ENCODE measurements at regions not wholly inside any gene's neighbourhood (a gene's known extent, or its start where the extent isn't known, plus 50 kb on each side); places are given as distances from the start of the nearest gene placed in this dataset.

GRCh38 chr7:114182837-114183236 lies 231.8 kb upstream of the FOXP2 start:
- TF ChIP-seq, protein P1, sequence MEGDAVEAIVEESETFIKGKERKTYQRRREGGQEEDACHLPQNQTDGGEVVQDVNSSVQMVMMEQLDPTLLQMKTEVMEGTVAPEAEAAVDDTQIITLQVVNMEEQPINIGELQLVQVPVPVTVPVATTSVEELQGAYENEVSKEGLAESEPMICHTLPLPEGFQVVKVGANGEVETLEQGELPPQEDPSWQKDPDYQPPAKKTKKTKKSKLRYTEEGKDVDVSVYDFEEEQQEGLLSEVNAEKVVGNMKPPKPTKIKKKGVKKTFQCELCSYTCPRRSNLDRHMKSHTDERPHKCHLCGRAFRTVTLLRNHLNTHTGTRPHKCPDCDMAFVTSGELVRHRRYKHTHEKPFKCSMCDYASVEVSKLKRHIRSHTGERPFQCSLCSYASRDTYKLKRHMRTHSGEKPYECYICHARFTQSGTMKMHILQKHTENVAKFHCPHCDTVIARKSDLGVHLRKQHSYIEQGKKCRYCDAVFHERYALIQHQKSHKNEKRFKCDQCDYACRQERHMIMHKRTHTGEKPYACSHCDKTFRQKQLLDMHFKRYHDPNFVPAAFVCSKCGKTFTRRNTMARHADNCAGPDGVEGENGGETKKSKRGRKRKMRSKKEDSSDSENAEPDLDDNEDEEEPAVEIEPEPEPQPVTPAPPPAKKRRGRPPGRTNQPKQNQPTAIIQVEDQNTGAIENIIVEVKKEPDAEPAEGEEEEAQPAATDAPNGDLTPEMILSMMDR (IDR thresholded peaks at IDR 0.05; ENCODE audit: low read depth, low read length, missing input control), result no peak
- no peak for TF ChIP-seq REST (IDR thresholded peaks at IDR 0.05)
- TF ChIP-seq ZBTB33 (IDR thresholded peaks at IDR 0.05), result no peak
- TF ChIP-seq YY1 (IDR thresholded peaks at IDR 0.05), result no peak

Measured in liver (tissue), 2 donors.